ENCODE measurements at regions not wholly inside any gene's neighbourhood (a gene's known extent, or its start where the extent isn't known, plus 50 kb on each side); places are given as distances from the start of the nearest gene placed in this dataset.

- no peaks in the 10 kb centered on the region for H3K27me3 ChIP-seq (ENCODE audit: control insufficient read depth in 4 of 4, insufficient read depth in 4 of 4, low read length in 3 of 4)
- peak overlapping the region in 1 of 2 donors; percentile 77 for H3K9ac ChIP-seq (ENCODE audit: low read depth in 1 of 2, low read length in 2 of 2)
- H3K27ac ChIP-seq (ENCODE audit: low read depth in 1 of 2, low read length in 2 of 2), result peak overlapping the region; percentile 60 to 72
- 51% methylated on average over 2 of the region's 2 CpGs for whole genome bisulfite sequencing
- TF ChIP-seq SP1 (IDR thresholded peaks at IDR 0.05) (no peak), GABPA (IDR thresholded peaks at IDR 0.05 in 1 of 2, conservative IDR thresholded peaks at IDR 0.05 in 1 of 2) (no peak), ZBTB33 (IDR thresholded peaks at IDR 0.05) (no peak), FOXA2 (IDR thresholded peaks at IDR 0.05) (no peak), CTCF (IDR thresholded peaks at IDR 0.05; ENCODE audit: low read depth, low read length, missing input control) (no peak), YY1 (IDR thresholded peaks at IDR 0.05) (no peak), REST (IDR thresholded peaks at IDR 0.05) (no peak), ATF3 (IDR thresholded peaks at IDR 0.05) (no peak), MAX (IDR thresholded peaks at IDR 0.05) (no peak), HNF4A (conservative IDR thresholded peaks at IDR 0.05) (no peak), EGR1 (IDR thresholded peaks at IDR 0.05; ENCODE audit: low read depth in 2 of 2) (no peak), FOXA1 (IDR thresholded peaks at IDR 0.05) (no peak), NR2F2 (IDR thresholded peaks at IDR 0.05) (no peak), TAF1 (conservative IDR thresholded peaks at IDR 0.05) (no peak), RXRA (IDR thresholded peaks at IDR 0.05) (no peak), RAD21 (IDR thresholded peaks at IDR 0.05) (no peak), JUND (IDR thresholded peaks at IDR 0.05) (no peak), HNF4G (IDR thresholded peaks at IDR 0.05) (no peak)
- peaks cover 0 to 1% (median 0%) of the 10 kb centered on the region in 4 donors for H3K9me3 ChIP-seq (ENCODE audit: control insufficient read depth in 4 of 4, low read length in 3 of 4)
- H3K4me3 ChIP-seq (ENCODE audit: low read depth in 1 of 3, low read length in 3 of 3), result no peak overlapping the region
- DNase-seq (ENCODE audit: low spot score), result no peak
- no peaks in the 10 kb centered on the region for H3K36me3 ChIP-seq (ENCODE audit: control insufficient read depth in 4 of 4, insufficient read depth in 3 of 4, low read depth in 1 of 4, low read length in 3 of 4)
- peaks cover 9 to 26% (median 17%) of the 10 kb centered on the region in 4 donors for H3K4me1 ChIP-seq (ENCODE audit: control insufficient read depth in 4 of 4, insufficient read depth in 4 of 4, low read length in 3 of 4)
These were observed 97.5 kb downstream of the VCPKMT start for GRCh38 chr14:50018933-50019210.

- Histone ChIP-seq H3K27ac (ENCODE audit: low read depth in 1 of 2, low read length in 2 of 2) (no peak overlapping the region), H3K9me3 (ENCODE audit: control insufficient read depth in 4 of 4, low read length in 3 of 4) (peaks cover 0 to 1% (median 0%) of the 10 kb centered on the region in 4 donors), H3K27me3 (ENCODE audit: control insufficient read depth in 4 of 4, insufficient read depth in 4 of 4, low read length in 3 of 4) (no peaks in the 10 kb centered on the region), H3K4me3 (ENCODE audit: low read depth in 1 of 3, low read length in 3 of 3) (no peak overlapping the region), H3K4me1 (ENCODE audit: control insufficient read depth in 4 of 4, insufficient read depth in 4 of 4, low read length in 3 of 4) (peaks cover 9 to 26% (median 17%) of the 10 kb centered on the region in 4 donors), H3K9ac (ENCODE audit: low read depth in 1 of 2, low read length in 2 of 2) (no peak overlapping the region), H3K36me3 (ENCODE audit: control insufficient read depth in 4 of 4, insufficient read depth in 3 of 4, low read depth in 1 of 4, low read length in 3 of 4) (no peaks in the 10 kb centered on the region)
- TF ChIP-seq ATF3 (IDR thresholded peaks at IDR 0.05), result no peak
- TF ChIP-seq TAF1 (conservative IDR thresholded peaks at IDR 0.05), result no peak
- no peak for TF ChIP-seq FOXA1 (IDR thresholded peaks at IDR 0.05)
- no peak for TF ChIP-seq SP1 (IDR thresholded peaks at IDR 0.05)
- no peak for TF ChIP-seq ZBTB33 (IDR thresholded peaks at IDR 0.05)
- TF ChIP-seq FOXA2 (IDR thresholded peaks at IDR 0.05), result no peak
- no peak for TF ChIP-seq EGR1 (IDR thresholded peaks at IDR 0.05; ENCODE audit: low read depth in 2 of 2)
- no peak for TF ChIP-seq CTCF (IDR thresholded peaks at IDR 0.05; ENCODE audit: low read depth, low read length, missing input control)
- no peak for TF ChIP-seq RAD21 (IDR thresholded peaks at IDR 0.05)
- no peak for TF ChIP-seq NR2F2 (IDR thresholded peaks at IDR 0.05)
- no peak for TF ChIP-seq HNF4A (conservative IDR thresholded peaks at IDR 0.05)
- no peak for TF ChIP-seq YY1 (IDR thresholded peaks at IDR 0.05)
- DNase-seq (ENCODE audit: low spot score), result no peak
These were observed 96.2 kb downstream of the VCPKMT start for GRCh38 chr14:50020184-50020583.
